WTC11 (cell line): ENCODE measurements at regions not wholly inside any gene's neighbourhood (a gene's known extent, or its start where the extent isn't known, plus 50 kb on each side); places are given as distances from the start of the nearest gene placed in this dataset.

Experiments used
- ATAC-seq: fragments of 200-7000 bp; cut with Tn5 transposase; 2 replicates; pipeline ENCODE4 v1.10.0; 2021; ENCODE audit warnings: mild to moderate bottlenecking, moderate library complexity
- CTCF ChIA-PET: fragments of 300-600 bp; sonication (Branson Sonifier 250); formaldehyde crosslinking; loops from one replicate; lab custom pipeline; 2021; ENCODE audit warnings: antibody characterized with exemption; lab: Charles Lee
- POLR2A ChIA-PET: fragments of 350-600 bp; sonication (Branson Sonifier 250); formaldehyde crosslinking; loops from one replicate; lab custom pipeline; 2021; ENCODE audit warnings: antibody characterized with exemption; lab: Charles Lee
- DNase-seq: peaks from one replicate; pipeline ENCODE4 v3.0.0; 2021; ENCODE audit warnings: low spot score
- H3K27ac Mint-ChIP-seq: 2 replicates; pipeline ENCODE4 v1.8.0; 2021; ENCODE audit warnings: mixed read lengths
- H3K27me3 Mint-ChIP-seq: 2 replicates; pipeline ENCODE4 v1.8.0; 2021; ENCODE audit warnings: low read depth, mild to moderate bottlenecking, moderate library complexity, mixed read lengths
- H3K36me3 Mint-ChIP-seq: 2 replicates; pipeline ENCODE4 v1.8.0; 2021; ENCODE audit warnings: mixed read lengths
- H3K4me1 Mint-ChIP-seq: 2 replicates; pipeline ENCODE4 v1.8.0; 2022; ENCODE audit warnings: mixed read lengths
- H3K4me3 Mint-ChIP-seq: 2 replicates; pipeline ENCODE4 v1.8.0; 2021; ENCODE audit warnings: mild to moderate bottlenecking, moderate library complexity, mixed read lengths
- H3K9me3 Mint-ChIP-seq: 2 replicates; pipeline ENCODE4 v1.8.0; 2021; ENCODE audit warnings: mixed read lengths
- CREM ChIP-seq: sonication (generic); formaldehyde crosslinking; IDR thresholded peaks from 2 replicates; pipeline ENCODE4 v1.8.1; 2022; ENCODE audit warnings: mild to moderate bottlenecking, missing genetic modification reagents, moderate library complexity
- GTF2I ChIP-seq: fragments of 250-450 bp; sonication (Bioruptor Pico); conservative IDR thresholded peaks from 2 replicates; pipeline ENCODE4 v1.4.0; 2021; ENCODE audit warnings: mild to moderate bottlenecking
- MYBL2 ChIP-seq: sonication (generic); formaldehyde crosslinking; IDR thresholded peaks from 2 replicates; pipeline ENCODE4 v1.8.1; 2023; ENCODE audit warnings: mild to moderate bottlenecking, moderate library complexity, missing genetic modification reagents
- SMAD4 ChIP-seq: sonication (generic); formaldehyde crosslinking; IDR thresholded peaks from 2 replicates; pipeline ENCODE4 v1.8.0; 2022; ENCODE audit warnings: mild to moderate bottlenecking, missing genetic modification reagents
- ZBTB21 ChIP-seq: sonication (generic); formaldehyde crosslinking; IDR thresholded peaks from 2 replicates; pipeline ENCODE4 v1.8.1; 2023; ENCODE audit warnings: mild to moderate bottlenecking, missing genetic modification reagents, borderline replicate concordance
- ZNF263 ChIP-seq: sonication (generic); formaldehyde crosslinking; IDR thresholded peaks from 2 replicates; pipeline ENCODE4 v1.8.1; 2022; ENCODE audit warnings: low read depth, mild to moderate bottlenecking, moderate library complexity, missing genetic modification reagents
- ZNF317 ChIP-seq: sonication (generic); formaldehyde crosslinking; IDR thresholded peaks from 2 replicates; pipeline ENCODE4 v1.8.1; 2023; ENCODE audit warnings: low read depth, mild to moderate bottlenecking, moderate library complexity, missing genetic modification reagents, borderline replicate concordance
- ZNF416 ChIP-seq: fragments of 250-450 bp; sonication (Bioruptor Pico); IDR thresholded peaks from 2 replicates; pipeline ENCODE4 v1.9.0; 2021; ENCODE audit warnings: mild to moderate bottlenecking, inconsistent platforms
- ZNF423 ChIP-seq: fragments of 250-450 bp; sonication (Bioruptor Pico); IDR thresholded peaks from 2 replicates; pipeline ENCODE4 v2.1.2; 2022; ENCODE audit warnings: mild to moderate bottlenecking, moderate library complexity
- TF ChIP-seq, protein P1 (sequence below): sonication (generic); formaldehyde crosslinking; IDR thresholded peaks from 2 replicates; pipeline ENCODE4 v1.8.1; 2023; ENCODE audit warnings: mild to moderate bottlenecking, missing genetic modification reagents
- TF ChIP-seq, protein P2 (sequence below): sonication (generic); formaldehyde crosslinking; IDR thresholded peaks from 2 replicates; pipeline ENCODE4 v1.8.0; 2023; ENCODE audit warnings: mild to moderate bottlenecking, missing genetic modification reagents
- TF ChIP-seq, protein P3 (sequence below): fragments of 250-450 bp; sonication (Bioruptor Pico); IDR thresholded peaks from 2 replicates; pipeline ENCODE4 v1.9.0; 2021; ENCODE audit warnings: moderate library complexity, mild to moderate bottlenecking, inconsistent platforms, borderline replicate concordance
- TF ChIP-seq, protein P4 (sequence below): sonication (generic); formaldehyde crosslinking; IDR thresholded peaks from 2 replicates; pipeline ENCODE4 v1.8.1; 2023; ENCODE audit warnings: mild to moderate bottlenecking, moderate library complexity, missing genetic modification reagents
- TF ChIP-seq, protein P5 (sequence below): sonication (generic); formaldehyde crosslinking; IDR thresholded peaks from 2 replicates; pipeline ENCODE4 v1.8.0; 2022; ENCODE audit warnings: mild to moderate bottlenecking, missing genetic modification reagents
- TF ChIP-seq, protein P6 (sequence below): fragments of 250-450 bp; sonication (Bioruptor Pico); IDR thresholded peaks from 2 replicates; pipeline ENCODE4 v2.1.2; 2022; ENCODE audit warnings: mild to moderate bottlenecking, moderate library complexity

DNA sequence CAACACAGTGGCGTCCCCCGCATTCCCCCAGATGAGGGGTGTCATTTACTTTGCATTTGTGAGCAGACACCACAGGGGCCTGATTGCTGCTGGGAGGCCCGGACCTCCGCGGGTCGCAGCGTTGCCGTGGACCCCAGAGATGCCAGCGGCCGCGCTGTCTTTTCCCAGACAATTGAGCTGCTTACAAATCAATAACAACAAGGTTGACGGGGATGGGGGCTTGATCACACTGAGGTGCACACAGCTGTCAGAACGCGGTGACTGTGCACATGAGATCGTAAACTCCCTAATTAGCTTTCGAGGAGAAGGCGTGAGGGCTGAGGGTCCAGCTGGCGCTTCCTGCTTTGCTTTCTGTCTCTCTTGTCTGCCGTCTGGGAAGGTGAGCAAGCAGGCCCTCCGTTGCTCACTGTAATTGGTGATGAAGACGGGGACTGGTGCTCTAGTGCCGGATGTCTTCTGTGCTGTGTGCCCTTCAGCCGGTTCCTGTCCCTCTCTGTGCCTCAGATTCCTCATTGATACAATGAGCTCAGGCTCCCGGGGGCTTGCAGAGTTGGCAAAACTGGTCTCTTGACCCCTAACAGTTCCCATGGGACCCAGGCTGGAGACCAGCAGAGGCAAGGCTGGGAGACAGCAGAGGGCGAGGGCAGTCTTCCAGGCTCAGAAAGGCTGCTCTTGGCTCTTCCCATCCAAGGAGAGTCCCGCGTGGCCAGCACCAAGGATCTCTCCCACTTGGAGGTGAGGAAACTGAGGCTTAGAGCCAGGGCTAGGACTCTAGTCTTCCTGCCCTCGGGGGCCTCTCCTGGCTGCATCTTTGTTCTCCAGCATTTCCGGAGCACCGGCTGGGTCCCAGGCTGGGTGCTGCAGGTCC, 126.0 kb upstream of the PMEPA1 start:
- Mint-ChIP-seq H3K4me3 (no peak overlapping the region), H3K27ac (no peak overlapping the region), H3K9me3 (no peaks in the 10 kb centered on the region), H3K36me3 (no peaks in the 10 kb centered on the region), H3K4me1 (peaks cover 10% of the 10 kb centered on the region), H3K27me3 (no peaks in the 10 kb centered on the region)
- DNase-seq = no peak
- POLR2A ChIA-PET = no interaction called here
- TF ChIP-seq ZNF423 (CRISPR knock-in tag) (peak; percentile 63; the same call in 1 of the 2 replicates), ZNF416 (CRISPR knock-in tag) (no peak)
- TF ChIP-seq, protein P1, sequence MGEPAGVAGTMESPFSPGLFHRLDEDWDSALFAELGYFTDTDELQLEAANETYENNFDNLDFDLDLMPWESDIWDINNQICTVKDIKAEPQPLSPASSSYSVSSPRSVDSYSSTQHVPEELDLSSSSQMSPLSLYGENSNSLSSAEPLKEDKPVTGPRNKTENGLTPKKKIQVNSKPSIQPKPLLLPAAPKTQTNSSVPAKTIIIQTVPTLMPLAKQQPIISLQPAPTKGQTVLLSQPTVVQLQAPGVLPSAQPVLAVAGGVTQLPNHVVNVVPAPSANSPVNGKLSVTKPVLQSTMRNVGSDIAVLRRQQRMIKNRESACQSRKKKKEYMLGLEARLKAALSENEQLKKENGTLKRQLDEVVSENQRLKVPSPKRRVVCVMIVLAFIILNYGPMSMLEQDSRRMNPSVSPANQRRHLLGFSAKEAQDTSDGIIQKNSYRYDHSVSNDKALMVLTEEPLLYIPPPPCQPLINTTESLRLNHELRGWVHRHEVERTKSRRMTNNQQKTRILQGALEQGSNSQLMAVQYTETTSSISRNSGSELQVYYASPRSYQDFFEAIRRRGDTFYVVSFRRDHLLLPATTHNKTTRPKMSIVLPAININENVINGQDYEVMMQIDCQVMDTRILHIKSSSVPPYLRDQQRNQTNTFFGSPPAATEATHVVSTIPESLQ (CRISPR knock-in tag) = no peak
- TF ChIP-seq, protein P2, sequence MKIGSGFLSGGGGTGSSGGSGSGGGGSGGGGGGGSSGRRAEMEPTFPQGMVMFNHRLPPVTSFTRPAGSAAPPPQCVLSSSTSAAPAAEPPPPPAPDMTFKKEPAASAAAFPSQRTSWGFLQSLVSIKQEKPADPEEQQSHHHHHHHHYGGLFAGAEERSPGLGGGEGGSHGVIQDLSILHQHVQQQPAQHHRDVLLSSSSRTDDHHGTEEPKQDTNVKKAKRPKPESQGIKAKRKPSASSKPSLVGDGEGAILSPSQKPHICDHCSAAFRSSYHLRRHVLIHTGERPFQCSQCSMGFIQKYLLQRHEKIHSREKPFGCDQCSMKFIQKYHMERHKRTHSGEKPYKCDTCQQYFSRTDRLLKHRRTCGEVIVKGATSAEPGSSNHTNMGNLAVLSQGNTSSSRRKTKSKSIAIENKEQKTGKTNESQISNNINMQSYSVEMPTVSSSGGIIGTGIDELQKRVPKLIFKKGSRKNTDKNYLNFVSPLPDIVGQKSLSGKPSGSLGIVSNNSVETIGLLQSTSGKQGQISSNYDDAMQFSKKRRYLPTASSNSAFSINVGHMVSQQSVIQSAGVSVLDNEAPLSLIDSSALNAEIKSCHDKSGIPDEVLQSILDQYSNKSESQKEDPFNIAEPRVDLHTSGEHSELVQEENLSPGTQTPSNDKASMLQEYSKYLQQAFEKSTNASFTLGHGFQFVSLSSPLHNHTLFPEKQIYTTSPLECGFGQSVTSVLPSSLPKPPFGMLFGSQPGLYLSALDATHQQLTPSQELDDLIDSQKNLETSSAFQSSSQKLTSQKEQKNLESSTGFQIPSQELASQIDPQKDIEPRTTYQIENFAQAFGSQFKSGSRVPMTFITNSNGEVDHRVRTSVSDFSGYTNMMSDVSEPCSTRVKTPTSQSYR (CRISPR knock-in tag) = no peak
- CTCF ChIA-PET = interaction anchor here (1.1 kb wide), 1 partner anchor 213 kb away, joined by 3 read pairs; no protein-coding TSS in a partner anchor
- ATAC-seq = peak; percentile 47

DNA sequence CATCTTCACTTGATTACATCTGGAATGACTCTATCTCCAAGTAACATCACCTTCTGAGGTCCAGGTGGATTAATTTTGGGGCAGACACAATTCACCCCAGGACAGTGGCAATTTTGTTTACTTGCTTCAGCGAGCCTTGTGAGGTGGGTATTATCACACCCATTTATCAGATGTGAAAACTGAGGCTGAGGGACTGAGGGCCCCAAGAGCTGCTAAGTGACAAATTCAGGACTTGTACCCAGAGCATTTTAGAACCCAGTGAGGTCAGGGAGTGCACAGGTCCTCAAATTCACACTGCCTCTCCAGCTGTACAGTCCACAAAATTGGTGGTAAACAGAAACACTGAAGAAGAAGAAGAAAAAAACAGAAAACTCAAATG, 125.2 kb upstream of the PMEPA1 start:
- Mint-ChIP-seq H3K27ac (no peak overlapping the region), H3K4me3 (no peak overlapping the region)
- no peak for DNase-seq

DNA sequence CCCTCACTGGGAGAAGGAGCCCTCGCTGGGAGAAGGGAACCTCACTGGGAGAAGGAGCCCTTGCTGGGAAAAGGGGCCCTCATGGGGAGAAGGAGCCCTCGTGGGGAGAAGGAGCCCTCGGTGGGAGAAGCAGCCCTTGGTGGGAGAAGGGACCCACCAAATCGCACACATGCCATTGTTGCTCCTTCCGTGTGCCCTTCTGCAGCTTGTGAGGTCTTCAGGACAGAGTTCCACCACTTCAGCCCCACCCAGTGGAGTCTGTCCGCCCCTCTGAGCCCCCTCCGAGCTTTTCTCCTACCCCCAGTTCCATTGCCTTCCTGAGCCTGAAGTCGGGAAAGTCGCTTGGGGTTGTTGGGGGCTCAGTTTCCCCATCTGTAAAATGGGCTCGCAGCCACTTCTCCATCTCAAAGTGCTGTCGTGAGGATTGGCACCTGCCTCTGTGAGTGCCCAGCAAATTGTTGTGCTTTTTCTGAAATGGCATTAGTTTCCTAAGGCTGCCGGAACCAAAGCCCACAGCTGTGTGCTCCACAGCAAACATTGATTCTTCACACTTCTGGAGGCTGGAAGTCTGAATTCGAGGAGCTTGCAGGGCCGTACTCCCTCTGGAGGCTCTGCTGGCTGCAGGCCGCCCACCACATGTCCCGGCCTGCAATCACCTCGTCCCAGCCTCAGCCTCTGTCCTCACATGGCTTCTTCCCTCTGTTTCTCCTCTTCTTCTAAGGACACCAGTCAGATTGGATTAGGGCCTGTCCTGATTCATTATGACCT, 124.7 kb upstream of the PMEPA1 start:
- ATAC-seq (no peak), DNase-seq (no peak)
- H3K27ac Mint-ChIP-seq = no peak overlapping the region
- no peaks in the 10 kb centered on the region for H3K27me3 Mint-ChIP-seq
- H3K9me3 Mint-ChIP-seq = no peaks in the 10 kb centered on the region
- CTCF ChIA-PET = no interaction called here
- peaks cover 10% of the 10 kb centered on the region for H3K4me1 Mint-ChIP-seq
- H3K4me3 Mint-ChIP-seq = no peak overlapping the region
- POLR2A ChIA-PET = no interaction called here
- no peaks in the 10 kb centered on the region for H3K36me3 Mint-ChIP-seq
- TF ChIP-seq, protein P3, sequence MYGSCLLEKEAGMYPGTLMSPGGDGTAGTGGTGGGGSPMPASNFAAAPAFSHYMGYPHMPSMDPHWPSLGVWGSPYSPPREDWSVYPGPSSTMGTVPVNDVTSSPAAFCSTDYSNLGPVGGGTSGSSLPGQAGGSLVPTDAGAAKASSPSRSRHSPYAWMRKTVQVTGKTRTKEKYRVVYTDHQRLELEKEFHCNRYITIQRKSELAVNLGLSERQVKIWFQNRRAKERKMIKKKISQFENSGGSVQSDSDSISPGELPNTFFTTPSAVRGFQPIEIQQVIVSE (CRISPR knock-in tag) = no peak
- no peak for TF ChIP-seq ZBTB21
- TF ChIP-seq ZNF317 (CRISPR knock-in tag) = no peak
- TF ChIP-seq, protein P4, sequence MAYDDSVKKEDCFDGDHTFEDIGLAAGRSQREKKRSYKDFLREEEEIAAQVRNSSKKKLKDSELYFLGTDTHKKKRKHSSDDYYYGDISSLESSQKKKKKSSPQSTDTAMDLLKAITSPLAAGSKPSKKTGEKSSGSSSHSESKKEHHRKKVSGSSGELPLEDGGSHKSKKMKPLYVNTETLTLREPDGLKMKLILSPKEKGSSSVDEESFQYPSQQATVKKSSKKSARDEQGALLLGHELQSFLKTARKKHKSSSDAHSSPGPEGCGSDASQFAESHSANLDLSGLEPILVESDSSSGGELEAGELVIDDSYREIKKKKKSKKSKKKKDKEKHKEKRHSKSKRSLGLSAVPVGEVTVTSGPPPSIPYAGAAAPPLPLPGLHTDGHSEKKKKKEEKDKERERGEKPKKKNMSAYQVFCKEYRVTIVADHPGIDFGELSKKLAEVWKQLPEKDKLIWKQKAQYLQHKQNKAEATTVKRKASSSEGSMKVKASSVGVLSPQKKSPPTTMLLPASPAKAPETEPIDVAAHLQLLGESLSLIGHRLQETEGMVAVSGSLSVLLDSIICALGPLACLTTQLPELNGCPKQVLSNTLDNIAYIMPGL (CRISPR knock-in tag) = no peak
- TF ChIP-seq, protein P5, sequence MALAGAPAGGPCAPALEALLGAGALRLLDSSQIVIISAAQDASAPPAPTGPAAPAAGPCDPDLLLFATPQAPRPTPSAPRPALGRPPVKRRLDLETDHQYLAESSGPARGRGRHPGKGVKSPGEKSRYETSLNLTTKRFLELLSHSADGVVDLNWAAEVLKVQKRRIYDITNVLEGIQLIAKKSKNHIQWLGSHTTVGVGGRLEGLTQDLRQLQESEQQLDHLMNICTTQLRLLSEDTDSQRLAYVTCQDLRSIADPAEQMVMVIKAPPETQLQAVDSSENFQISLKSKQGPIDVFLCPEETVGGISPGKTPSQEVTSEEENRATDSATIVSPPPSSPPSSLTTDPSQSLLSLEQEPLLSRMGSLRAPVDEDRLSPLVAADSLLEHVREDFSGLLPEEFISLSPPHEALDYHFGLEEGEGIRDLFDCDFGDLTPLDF (CRISPR knock-in tag) = no peak
- TF ChIP-seq, protein P1 (CRISPR knock-in tag) = no peak
- no peak for TF ChIP-seq MYBL2 (CRISPR knock-in tag)
- TF ChIP-seq CREM (CRISPR knock-in tag) = no peak

More for the DNA sequence above, 125.2 kb upstream of the PMEPA1 start:
- H3K9me3 Mint-ChIP-seq = no peaks in the 10 kb centered on the region
- H3K4me1 Mint-ChIP-seq = peaks cover 10% of the 10 kb centered on the region
- no peak for ATAC-seq
- H3K27me3 Mint-ChIP-seq = no peaks in the 10 kb centered on the region
- ChIA-PET POLR2A (no interaction called here), CTCF (no interaction called here)
- TF ChIP-seq GTF2I (CRISPR knock-in tag) (0 out of 2 replicates have a peak, but pooled peaks have one; percentile 18), ZNF263 (no peak), SMAD4 (no peak)
- TF ChIP-seq, protein P6, sequence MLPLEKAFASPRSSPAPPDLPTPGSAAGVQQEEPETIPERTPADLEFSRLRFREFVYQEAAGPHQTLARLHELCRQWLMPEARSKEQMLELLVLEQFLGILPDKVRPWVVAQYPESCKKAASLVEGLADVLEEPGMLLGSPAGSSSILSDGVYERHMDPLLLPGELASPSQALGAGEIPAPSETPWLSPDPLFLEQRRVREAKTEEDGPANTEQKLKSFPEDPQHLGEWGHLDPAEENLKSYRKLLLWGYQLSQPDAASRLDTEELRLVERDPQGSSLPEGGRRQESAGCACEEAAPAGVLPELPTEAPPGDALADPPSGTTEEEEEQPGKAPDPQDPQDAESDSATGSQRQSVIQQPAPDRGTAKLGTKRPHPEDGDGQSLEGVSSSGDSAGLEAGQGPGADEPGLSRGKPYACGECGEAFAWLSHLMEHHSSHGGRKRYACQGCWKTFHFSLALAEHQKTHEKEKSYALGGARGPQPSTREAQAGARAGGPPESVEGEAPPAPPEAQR (CRISPR knock-in tag) = no peak
- TF ChIP-seq, all 79 proteins: peak for 1
- H3K36me3 Mint-ChIP-seq = no peaks in the 10 kb centered on the region
